Erythroblast (primary cell): ENCODE measurements at regions not wholly inside any gene's neighbourhood (a gene's known extent, or its start where the extent isn't known, plus 50 kb on each side); places are given as distances from the start of the nearest gene placed in this dataset.

Experiments used
- GATA1 ChIP-seq: IDR thresholded peaks from 2 replicates; pipeline ENCODE4 v1.6.1; 2011; ENCODE audit warnings: low read depth, mild to moderate bottlenecking, control low read depth, low read length, moderate library complexity
- POLR2A ChIP-seq: IDR thresholded peaks from 2 replicates; pipeline ENCODE4 v1.6.1; 2011; ENCODE audit warnings: mild to moderate bottlenecking, low read length

- no peak for TF ChIP-seq POLR2A
- TF ChIP-seq GATA1 = no peak
Observed at GRCh38 chr7:67766906-67767410, 770.3 kb downstream of the TYW1 start.
